Gastrocnemius medialis (tissue), 4 donors: ENCODE measurements at regions not wholly inside any gene's neighbourhood (a gene's known extent, or its start where the extent isn't known, plus 50 kb on each side); places are given as distances from the start of the nearest gene placed in this dataset.

Experiments
- POLR2A ChIP-seq, 2 donors: fragments of 450-650 bp; IDR thresholded peaks; one replicate each; pipeline ENCODE4 v1.6.1; 2017; ENCODE audit warnings: antibody characterized with exemption in 2 of 2, mild to moderate bottlenecking in 2 of 2, moderate library complexity in 2 of 2
- TF ChIP-seq, protein P1 (sequence below), 5 experiments: fragments of 450-650 bp in 3 of 5; fragments of 200-600 bp in 2 of 5; sonication (generic) in 2 of 5; IDR thresholded peaks in 4 of 5; conservative IDR thresholded peaks in 1 of 5; 1 replicate in 4 of 5; 2 replicates in 1 of 5; pipeline ENCODE4 v1.5.1; 2016 to 2019; ENCODE audit warnings: antibody characterized with exemption in 5 of 5, mild to moderate bottlenecking in 3 of 5, moderate library complexity in 3 of 5

DNA sequence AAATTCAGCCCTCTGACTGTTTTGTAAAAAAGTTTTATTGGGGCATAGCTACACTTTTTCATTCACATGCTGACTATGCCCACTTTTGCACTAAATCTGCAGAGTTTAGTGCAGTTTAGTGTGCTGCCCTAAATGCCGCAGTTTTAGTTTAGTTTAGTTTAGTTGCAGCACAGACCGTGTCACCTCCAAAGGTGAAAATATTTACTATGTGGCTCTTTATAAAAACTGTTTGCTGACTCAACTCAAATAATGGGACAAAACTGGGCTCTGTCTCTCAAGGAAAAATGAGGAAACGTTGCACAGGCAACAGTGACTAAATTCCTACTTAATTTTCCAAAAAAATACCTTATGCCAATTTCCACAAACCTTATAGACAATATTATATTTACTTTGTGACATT is 314.2 kb downstream of the C4orf33 start:
- TF ChIP-seq POLR2A (IDR thresholded peaks at IDR 0.05): no peak
- TF ChIP-seq, protein P1, sequence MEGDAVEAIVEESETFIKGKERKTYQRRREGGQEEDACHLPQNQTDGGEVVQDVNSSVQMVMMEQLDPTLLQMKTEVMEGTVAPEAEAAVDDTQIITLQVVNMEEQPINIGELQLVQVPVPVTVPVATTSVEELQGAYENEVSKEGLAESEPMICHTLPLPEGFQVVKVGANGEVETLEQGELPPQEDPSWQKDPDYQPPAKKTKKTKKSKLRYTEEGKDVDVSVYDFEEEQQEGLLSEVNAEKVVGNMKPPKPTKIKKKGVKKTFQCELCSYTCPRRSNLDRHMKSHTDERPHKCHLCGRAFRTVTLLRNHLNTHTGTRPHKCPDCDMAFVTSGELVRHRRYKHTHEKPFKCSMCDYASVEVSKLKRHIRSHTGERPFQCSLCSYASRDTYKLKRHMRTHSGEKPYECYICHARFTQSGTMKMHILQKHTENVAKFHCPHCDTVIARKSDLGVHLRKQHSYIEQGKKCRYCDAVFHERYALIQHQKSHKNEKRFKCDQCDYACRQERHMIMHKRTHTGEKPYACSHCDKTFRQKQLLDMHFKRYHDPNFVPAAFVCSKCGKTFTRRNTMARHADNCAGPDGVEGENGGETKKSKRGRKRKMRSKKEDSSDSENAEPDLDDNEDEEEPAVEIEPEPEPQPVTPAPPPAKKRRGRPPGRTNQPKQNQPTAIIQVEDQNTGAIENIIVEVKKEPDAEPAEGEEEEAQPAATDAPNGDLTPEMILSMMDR (IDR thresholded peaks at IDR 0.05 in 4 of 5, conservative IDR thresholded peaks at IDR 0.05 in 1 of 5): no peak
